A673 (cell line): ENCODE measurements at regions not wholly inside any gene's neighbourhood (a gene's known extent, or its start where the extent isn't known, plus 50 kb on each side); places are given as distances from the start of the nearest gene placed in this dataset.

Experiments
- BruUV-seq: library from RNA; stranded (reverse); fragments of 400-500 nt; replicated peaks from 2 replicates; lab custom pipeline; 2021; lab: Mats Ljungman, UMichigan
- CTCF ChIA-PET: fragments of 300-600 bp; sonication (Branson Sonifier 250); formaldehyde crosslinking; loops from one replicate; lab custom pipeline; 2022; ENCODE audit warnings: antibody characterized with exemption; lab: Charles Lee
- POLR2A ChIA-PET: fragments of 300-600 bp; sonication (Branson Sonifier 250); formaldehyde crosslinking; loops from one replicate; lab custom pipeline; 2022; ENCODE audit warnings: antibody characterized with exemption; ENCODE audit not compliant: low non-redundant PET; lab: Charles Lee
- DNase-seq: peaks from one replicate; pipeline ENCODE4 v3.0.0-alpha.2; 2015; ENCODE audit warnings: low spot score
- H3K27ac ChIP-seq: fragments of 200-600 bp; sonication (generic); 2 replicates; pipeline ENCODE4 v1.5.1; 2016; ENCODE audit warnings: mixed run types, low read depth, mild to moderate bottlenecking, mixed read lengths, antibody characterized with exemption, low read length; ENCODE audit not compliant: poor library complexity, severe bottlenecking
- H3K27me3 ChIP-seq: fragments of 200-600 bp; sonication (generic); replicated peaks from 2 replicates; pipeline ENCODE4 v1.6.1; 2017; ENCODE audit warnings: mixed run types, low read depth, mild to moderate bottlenecking, mixed read lengths, antibody characterized with exemption, low read length; ENCODE audit not compliant: insufficient read depth, poor library complexity
- H3K36me3 ChIP-seq: fragments of 200-600 bp; sonication (generic); 2 replicates; pipeline ENCODE4 v1.6.1; 2016; ENCODE audit warnings: mixed run types, mild to moderate bottlenecking, mixed read lengths, antibody characterized with exemption, low read length; ENCODE audit not compliant: insufficient read depth, poor library complexity, severe bottlenecking
- H3K4me1 ChIP-seq: fragments of 200-600 bp; sonication (generic); 2 replicates; pipeline ENCODE4 v1.6.1; 2017; ENCODE audit warnings: mixed run types, mild to moderate bottlenecking, mixed read lengths, antibody characterized with exemption, low read length; ENCODE audit not compliant: insufficient read depth, poor library complexity, severe bottlenecking
- H3K4me3 ChIP-seq: fragments of 200-600 bp; sonication (generic); 2 replicates; pipeline ENCODE4 v1.5.1; 2016; ENCODE audit warnings: low read depth, mixed run types, mild to moderate bottlenecking, mixed read lengths, low read length; ENCODE audit not compliant: poor library complexity, severe bottlenecking
- H3K9me3 ChIP-seq: fragments of 200-600 bp; sonication (generic); 2 replicates; pipeline ENCODE4 v1.6.1; 2016; ENCODE audit warnings: mixed run types, low read depth, mild to moderate bottlenecking, mixed read lengths, antibody characterized with exemption, low read length; ENCODE audit not compliant: poor library complexity, severe bottlenecking
- CTCF ChIP-seq: fragments of 300-800, 200-600 bp; sonication (generic); conservative IDR thresholded peaks from 2 replicates; pipeline ENCODE4 v1.5.1; 2017; ENCODE audit warnings: low read depth, mild to moderate bottlenecking, antibody characterized with exemption, low read length, moderate library complexity, mixed read lengths
- EZH2 ChIP-seq: fragments of 200-600 bp; sonication (generic); IDR thresholded peaks from 2 replicates; pipeline ENCODE4 v1.6.1; 2017; ENCODE audit warnings: borderline replicate concordance, low read depth, mild to moderate bottlenecking, mixed read lengths, antibody characterized with exemption, low read length; ENCODE audit not compliant: poor library complexity, severe bottlenecking
- intact Hi-C: fragments of 100-400 bp; cut with micrococcal nuclease; formaldehyde crosslinking; loops from one replicate; pipeline ENCODE4 v1.10.0; 2022; ENCODE audit not compliant: unreplicated experiment

GRCh38 chr2:4368907-4369306 lies 665.5 kb downstream of the DCDC2C start:
- ChIA-PET CTCF (no interaction called here), POLR2A (no interaction called here)
- no TSS peak for BruUV-seq
- Histone ChIP-seq H3K27ac (no peak overlapping the region), H3K4me1 (no peaks in the 10 kb centered on the region), H3K36me3 (no peaks in the 10 kb centered on the region), H3K4me3 (no peak overlapping the region), H3K27me3 (no peaks in the 10 kb centered on the region), H3K9me3 (peaks cover 21% of the 10 kb centered on the region)
- TF ChIP-seq EZH2 (no peak), CTCF (no peak)
- no peak for DNase-seq
- intact Hi-C loops = no loop called here

- POLR2A ChIA-PET = no interaction called here
- H3K36me3 ChIP-seq = no peaks in the 10 kb centered on the region
- peaks cover 21% of the 10 kb centered on the region for H3K9me3 ChIP-seq
- no peak overlapping the region for H3K4me3 ChIP-seq
- no peaks in the 10 kb centered on the region for H3K27me3 ChIP-seq
- no peak for TF ChIP-seq CTCF
- TF ChIP-seq EZH2 = no peak
- CTCF ChIA-PET = no interaction called here
- BruUV-seq = no TSS peak
- intact Hi-C loops = no loop called here
- no peak for DNase-seq
- H3K27ac ChIP-seq = no peak overlapping the region
- no peaks in the 10 kb centered on the region for H3K4me1 ChIP-seq
These were observed 666.5 kb downstream of the DCDC2C start for GRCh38 chr2:4369826-4370419.

GRCh38 chr2:4370422-4371090 lies 667.2 kb downstream of the DCDC2C start:
- DNase-seq = no peak
- Histone ChIP-seq H3K27ac (no peak overlapping the region), H3K4me1 (no peaks in the 10 kb centered on the region), H3K36me3 (no peaks in the 10 kb centered on the region), H3K27me3 (no peaks in the 10 kb centered on the region), H3K9me3 (peaks cover 26% of the 10 kb centered on the region), H3K4me3 (no peak overlapping the region)
- TF ChIP-seq EZH2 (no peak), CTCF (no peak)
- BruUV-seq = no TSS peak
- ChIA-PET CTCF (no interaction called here), POLR2A (no interaction called here)
- intact Hi-C loops = no loop called here
